ENCODE measurements at regions not wholly inside any gene's neighbourhood (a gene's known extent, or its start where the extent isn't known, plus 50 kb on each side); places are given as distances from the start of the nearest gene placed in this dataset.

DNA sequence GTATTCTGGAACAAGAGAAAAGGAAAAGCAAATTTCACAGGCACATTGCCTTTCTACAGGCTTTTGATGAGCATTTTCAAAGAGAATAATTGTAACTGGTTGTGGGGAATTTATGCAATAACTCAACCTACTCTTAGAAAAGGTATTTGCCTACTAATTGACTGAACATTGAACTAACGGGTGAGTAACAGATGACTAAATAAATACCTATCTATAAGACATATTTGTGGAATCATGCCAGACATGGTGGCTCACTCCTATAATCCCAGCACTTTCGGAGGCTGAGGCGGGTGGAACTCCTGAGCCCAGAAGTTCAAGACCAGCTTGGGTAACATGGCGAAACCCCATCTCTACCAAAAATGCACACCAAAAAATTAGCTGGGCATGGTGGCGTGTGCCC lies 367.7 kb downstream of the CGGBP1 start:
- TF ChIP-seq POLR2A (IDR thresholded peaks at IDR 0.05) = no peak
- TF ChIP-seq, protein P1, sequence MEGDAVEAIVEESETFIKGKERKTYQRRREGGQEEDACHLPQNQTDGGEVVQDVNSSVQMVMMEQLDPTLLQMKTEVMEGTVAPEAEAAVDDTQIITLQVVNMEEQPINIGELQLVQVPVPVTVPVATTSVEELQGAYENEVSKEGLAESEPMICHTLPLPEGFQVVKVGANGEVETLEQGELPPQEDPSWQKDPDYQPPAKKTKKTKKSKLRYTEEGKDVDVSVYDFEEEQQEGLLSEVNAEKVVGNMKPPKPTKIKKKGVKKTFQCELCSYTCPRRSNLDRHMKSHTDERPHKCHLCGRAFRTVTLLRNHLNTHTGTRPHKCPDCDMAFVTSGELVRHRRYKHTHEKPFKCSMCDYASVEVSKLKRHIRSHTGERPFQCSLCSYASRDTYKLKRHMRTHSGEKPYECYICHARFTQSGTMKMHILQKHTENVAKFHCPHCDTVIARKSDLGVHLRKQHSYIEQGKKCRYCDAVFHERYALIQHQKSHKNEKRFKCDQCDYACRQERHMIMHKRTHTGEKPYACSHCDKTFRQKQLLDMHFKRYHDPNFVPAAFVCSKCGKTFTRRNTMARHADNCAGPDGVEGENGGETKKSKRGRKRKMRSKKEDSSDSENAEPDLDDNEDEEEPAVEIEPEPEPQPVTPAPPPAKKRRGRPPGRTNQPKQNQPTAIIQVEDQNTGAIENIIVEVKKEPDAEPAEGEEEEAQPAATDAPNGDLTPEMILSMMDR (IDR thresholded peaks at IDR 0.05) = no peak

All from lower leg skin (tissue), 3 donors.